MM.1S (cell line): ENCODE measurements at regions not wholly inside any gene's neighbourhood (a gene's known extent, or its start where the extent isn't known, plus 50 kb on each side); places are given as distances from the start of the nearest gene placed in this dataset.

Source experiments
- CTCF ChIP-seq: fragments of 300-600 bp; sonication (generic); IDR thresholded peaks from 2 replicates; pipeline ENCODE4 v1.5.1; 2016; ENCODE audit warnings: antibody characterized with exemption, low read length, mixed read lengths
- EZH2phosphoT487 ChIP-seq: fragments of 300-600 bp; sonication (generic); IDR thresholded peaks from 2 replicates; pipeline ENCODE4 v1.6.1; 2018; ENCODE audit warnings: antibody characterized with exemption, low read length

DNA sequence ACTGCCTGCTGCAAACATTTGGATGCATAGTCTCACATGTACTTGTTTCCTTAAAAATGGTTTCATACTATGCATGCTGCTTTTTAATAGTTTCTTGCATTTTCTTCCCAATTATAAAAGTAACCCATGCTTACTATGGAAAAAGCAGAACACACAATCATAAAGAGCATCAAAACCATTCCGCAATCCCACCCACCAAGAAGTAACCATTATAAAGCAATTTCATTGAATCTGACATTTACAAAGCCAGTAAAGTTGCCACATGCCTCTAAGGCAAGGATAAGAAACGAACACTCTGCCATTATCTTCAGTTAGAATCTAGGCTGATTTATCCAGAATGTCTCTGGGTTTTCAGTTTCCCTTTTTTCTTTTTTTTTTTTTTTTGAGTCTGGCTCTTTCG lies 92.7 kb upstream of the OSMR start:
- no peak for TF ChIP-seq CTCF
- TF ChIP-seq EZH2phosphoT487, result no peak
